ENCODE measurements at regions not wholly inside any gene's neighbourhood (a gene's known extent, or its start where the extent isn't known, plus 50 kb on each side); places are given as distances from the start of the nearest gene placed in this dataset.
"Not testable (repeated sequence)": the region's sequence is repeated elsewhere in the genome, so short reads cannot be mapped to it uniquely, and the experiment has no call there.

DNA sequence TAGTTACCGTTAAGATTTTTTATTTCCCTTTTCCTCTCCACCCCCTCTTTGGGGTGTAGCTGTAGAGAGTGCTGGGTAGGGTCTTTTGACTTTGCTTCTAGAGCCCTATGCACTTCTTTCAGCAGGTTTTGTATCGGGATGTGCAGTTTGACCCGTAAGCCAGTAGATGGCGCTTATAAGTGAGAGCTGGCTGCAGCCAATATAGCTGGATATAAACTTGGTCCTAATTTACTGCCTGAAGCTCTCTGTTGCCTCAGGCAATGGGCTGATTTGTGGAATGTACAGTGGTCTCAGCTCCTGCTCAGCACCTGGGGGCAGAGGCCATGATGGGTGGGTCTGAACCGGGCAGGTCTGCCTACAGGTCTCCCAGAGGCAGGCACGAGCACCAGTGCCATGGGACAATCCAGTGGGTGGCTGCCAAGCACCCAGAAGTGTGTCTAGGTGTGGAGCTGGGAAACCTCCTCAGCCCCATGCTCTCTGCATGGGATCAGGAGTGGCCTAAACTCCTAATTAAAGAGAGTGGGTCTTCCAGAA, 146.5 kb downstream of the SPANXN1 start:
- DNase-seq: no peak

DNA sequence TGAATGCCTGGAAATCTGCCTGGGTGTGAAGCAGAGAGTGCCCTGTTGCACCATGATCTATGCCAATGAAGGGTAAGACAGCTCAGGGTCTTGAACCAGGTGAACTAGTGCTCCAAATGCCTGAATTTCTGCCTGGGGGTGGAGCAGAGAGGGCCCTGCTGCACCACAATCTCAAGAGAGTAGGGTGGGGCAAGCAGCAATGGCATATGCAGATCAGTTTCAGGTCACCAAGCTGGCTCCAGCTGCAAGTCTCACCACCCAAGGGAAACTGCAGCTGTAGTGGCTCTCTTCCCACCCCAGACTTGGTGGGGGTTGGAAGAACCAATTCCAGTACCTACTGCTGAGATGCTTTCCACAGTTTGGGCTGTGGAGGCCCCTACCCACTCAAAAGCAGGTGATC, 147.0 kb downstream of the SPANXN1 start:
- no peak for DNase-seq

DNA sequence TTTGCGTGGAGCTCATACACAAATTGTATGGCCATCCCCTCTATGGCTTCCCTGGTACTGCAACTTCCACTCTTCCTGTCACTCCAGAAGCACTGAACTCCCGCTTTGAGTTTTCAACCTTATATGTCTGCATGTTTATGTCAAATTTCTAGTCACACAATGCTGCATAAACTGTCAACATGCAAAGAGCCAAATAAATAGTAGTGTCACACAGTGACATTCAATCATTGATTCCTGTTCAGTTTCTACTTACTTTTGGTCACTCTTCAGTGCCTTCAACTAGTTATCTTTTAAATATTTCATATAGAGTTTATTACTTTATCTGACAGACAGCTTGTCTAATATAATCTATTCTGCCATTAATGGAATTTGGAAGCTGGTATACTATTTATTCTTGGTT, 149.3 kb downstream of the SPANXN1 start:
- no peak for DNase-seq

DNA sequence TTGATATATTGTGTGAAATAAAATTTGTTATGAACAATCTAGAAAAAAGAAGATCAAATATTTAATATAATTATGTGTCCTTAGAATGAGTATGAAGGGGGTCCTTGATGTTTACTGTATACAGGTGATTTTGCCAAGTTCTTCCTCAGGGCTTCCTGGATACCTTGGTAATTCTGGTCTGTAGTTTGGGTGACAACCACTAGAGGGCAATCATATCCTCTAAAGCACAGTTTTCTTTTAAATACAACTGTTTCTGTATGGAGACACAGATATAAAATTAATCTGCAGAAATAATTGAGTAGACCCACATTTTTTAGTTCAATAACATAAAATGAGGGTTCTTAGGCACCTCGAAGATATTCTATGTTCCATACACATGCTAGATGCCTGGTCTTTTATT, 157.7 kb downstream of the SPANXN1 start:
- no peak for DNase-seq

DNA sequence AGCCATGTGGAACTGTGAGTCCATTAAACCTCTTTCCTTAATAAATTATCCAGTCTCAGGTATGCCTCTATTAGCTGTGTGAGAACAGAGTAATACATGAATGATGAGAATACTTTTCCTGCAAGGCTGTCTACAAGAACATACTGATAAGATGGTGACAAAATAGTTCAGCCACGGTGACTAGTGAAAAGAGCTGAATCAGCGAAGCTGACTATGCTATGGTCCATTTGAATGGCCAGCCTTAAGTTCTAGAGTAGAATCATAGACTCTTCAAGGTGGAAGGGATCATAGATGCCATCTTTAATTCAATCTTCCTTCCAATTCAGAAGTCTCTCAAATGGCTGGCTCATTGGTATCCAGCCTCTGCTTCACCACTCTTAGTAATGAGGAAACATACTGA, 163.3 kb downstream of the SPANXN1 start:
- no peak for DNase-seq

DNA sequence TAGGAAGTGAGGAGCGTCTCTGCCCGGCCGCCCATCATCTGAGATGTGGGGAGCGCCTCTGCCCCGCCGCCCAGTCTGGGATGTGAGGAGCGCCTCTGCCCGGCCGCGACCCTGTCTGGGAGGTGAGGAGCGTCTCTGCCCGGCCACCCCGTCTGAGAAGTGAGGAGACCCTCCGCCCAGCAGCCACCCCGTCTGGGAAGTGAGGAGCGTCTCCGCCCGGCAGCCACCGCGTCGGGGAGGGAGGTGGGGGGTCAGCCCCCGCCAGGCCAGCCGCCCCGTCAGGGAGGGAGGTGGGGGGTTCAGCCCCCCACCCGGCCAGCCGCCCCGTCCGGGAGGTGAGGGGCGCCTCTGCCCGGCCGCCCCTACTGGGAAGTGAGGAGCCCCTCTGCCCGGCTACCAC, 188.9 kb downstream of the SPANXN1 start:
- not testable (repeated sequence) for DNase-seq

DNA sequence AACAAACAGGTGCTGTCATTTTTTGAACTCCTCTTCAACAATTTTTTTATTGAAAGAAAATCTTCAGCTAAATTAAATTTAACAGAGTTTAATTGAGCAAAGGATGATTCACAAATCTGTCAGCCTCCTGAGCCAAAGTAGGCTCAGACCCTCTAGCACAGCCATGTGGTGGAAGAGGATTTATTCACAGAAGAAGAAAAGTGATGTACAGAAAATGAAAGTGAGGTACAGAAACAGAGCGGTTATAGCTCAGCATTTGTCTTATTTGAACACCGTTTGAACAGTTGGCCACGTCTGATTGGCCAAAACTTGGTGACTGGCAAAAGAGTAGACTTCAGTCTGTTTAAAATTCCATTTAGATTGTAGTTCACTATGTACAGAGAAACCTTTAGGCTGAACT, 217.3 kb downstream of the SPANXN1 start:
- no peak for DNase-seq

DNA sequence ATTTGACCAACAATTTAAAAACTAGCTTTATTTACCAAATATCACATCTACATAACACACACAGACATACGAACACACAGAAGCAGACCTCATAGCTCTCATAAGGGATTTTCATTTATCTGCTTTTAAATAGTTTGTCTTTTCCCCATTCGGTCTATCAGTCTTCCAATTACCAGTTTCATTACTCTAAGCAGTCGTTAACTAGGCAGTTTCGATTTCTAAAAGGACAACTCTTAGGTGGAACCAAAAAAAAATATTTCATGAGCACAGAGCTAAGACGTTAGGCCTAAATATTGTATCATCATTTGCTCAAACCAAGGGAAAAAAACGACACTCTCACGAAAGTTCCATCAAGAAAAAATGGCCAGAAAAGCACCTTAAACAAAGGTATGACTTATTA, 228.4 kb downstream of the SPANXN1 start:
- DNase-seq: no peak

DNA sequence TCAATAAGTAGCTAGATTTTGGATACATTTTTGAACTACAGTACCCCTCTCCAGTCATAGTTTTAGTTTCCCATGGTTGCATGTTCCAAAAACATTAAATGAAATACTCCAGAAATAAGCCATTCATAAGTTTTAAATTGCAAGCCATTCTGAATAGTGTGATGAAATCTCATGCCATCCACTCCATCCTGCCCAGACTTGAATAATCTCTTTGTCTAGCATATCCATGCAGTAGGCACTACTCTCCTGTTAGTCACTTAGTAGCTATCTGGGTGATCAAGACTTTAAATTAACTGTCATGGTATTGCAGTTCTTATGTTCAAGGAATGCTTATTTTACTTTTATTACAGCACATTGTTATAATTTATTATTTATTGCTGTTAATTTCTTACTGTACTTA, 237.4 kb downstream of the SPANXN1 start:
- DNase-seq: no peak

DNA sequence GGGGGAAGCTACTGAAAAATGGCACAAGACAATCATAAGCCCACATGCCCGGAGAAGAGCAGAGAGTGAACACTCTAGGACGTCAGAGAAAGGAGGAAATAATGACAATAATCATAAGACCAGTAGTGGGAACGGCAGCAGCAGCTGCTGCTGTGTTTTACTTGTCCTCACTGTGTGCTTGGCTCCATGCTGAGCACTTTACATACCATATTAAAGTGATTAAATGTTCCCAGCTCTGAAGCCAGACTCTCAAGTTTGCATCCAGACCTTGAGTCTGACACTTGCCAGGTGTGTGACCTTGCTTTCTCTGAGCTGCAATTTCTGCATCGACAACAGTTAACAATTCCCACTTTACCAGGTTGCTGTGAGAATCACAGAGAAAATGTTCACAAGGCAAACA, 255.4 kb downstream of the SPANXN1 start:
- no peak for DNase-seq

DNA sequence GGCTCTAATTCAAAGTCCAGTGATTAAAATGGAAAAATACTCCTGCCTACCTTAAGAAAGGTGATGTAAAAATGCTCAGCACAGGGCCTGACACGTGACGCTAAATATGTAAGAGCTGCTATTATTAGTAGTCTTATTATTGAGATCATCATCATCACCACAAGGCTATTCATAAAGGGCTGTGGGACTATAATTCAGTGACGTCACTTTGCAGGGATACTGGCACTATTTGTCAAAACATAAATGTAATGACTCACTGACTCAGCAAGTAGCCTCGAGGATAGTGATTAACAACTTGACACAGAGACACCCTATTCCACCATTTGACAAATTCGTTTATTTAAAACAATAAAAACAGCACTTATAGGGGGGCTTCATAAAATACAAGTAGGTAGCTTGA, 258.9 kb downstream of the SPANXN1 start:
- DNase-seq: no peak

DNA sequence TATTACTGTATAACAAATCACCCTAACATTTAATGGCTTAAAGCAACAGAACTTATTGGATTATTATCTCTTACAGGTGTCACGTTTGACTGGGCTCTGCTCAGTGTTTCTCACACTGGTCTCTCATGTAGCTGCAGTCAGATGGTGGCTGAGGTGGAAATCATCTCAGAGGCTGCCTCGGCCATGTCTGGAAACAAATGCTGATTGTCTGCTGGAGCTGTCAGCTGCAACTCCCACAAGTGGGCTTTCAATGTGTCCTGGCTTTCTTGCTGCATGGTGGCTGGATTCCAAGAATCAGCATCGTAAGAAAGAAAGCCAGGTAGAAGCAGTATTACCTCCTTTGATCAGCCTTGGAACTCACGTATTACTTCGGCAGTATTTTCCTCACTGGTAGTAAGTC, 277.6 kb downstream of the SPANXN1 start:
- no peak for DNase-seq

DNA sequence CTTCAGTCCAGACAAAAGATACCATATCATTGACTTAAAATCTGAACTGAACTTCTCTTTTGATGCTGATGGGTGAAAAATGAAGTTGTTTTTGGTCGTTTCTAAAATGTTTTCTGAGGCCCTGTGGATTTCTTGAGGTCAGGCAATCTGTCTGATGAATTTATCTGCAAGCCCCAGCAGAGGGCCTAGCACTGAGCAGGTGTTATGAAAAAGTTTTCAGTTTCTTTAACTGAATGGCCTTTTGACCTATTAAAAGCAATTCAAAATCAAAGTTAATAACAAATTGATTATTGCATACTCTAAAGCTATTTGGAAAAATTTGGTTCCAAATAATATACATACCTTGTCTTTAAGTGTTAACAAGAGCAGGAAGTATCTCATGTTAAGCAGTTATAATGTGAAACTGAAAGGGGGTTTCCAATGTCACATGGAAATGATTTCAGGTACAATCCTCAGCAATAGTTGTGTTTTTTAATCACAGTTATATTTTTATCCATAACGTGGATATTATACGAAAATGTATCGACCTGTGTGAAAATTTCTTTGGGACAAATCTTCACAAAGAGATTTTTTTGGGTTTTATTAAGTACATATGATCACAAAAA, 285.0 kb downstream of the SPANXN1 start:
- DNase-seq: no peak

DNA sequence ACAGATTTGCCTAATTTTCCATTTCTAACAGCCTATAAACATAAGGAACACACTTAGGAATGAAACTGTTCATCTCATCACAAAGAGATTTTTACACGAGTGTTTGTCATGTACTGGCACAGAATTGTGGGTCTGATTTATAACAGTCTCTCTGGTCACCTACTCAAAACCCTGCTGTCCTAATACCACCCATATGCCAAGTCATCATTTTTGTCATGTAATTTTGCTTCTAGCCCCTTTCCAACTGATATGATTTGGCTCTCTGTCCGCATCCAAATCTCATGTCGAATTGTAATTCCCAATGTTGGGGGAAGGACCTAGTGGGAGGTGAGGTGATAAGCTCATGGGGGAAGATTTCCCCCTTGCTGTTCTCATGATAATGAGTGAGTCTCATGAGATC, 284.1 kb upstream of the SLITRK2 start:
- no peak for DNase-seq

DNA sequence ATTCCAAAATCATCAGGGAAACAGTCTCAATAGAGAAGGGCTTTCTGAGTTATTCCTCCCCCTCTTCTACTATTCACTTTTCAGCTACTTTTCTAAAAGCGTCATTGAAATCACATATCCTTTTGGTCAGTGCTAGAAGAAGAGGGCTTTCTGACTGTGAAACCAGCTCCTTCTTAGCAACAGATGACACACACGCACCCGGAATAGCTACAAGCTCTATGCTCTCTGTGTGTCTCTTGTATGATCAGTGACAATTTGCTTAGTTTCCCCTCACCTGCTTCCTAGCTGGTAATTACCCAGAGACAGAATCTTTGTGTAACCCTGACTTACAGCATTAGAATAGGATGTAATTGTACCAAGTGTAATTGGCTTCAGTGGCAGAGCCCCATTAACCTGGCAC, 268.1 kb upstream of the SLITRK2 start:
- no peak for DNase-seq

DNA sequence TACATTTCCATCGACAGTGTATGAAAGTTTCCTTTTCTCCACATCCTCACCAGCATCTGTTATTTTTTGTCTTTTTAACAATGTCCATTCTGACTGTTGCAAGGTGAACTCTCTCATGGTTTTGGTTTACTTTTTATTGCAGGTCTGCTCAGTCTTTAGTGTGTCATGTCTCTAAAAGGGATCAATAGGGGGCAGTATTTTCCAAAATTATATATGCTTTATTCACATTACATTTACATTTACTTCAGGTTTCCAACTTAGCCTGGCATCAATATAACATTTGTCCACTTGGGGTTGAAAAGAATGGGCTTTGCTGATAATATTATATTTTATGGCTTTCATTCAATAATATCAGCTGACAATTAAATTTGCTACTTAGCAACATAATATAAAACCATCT, 265.0 kb upstream of the SLITRK2 start:
- no peak for DNase-seq

DNA sequence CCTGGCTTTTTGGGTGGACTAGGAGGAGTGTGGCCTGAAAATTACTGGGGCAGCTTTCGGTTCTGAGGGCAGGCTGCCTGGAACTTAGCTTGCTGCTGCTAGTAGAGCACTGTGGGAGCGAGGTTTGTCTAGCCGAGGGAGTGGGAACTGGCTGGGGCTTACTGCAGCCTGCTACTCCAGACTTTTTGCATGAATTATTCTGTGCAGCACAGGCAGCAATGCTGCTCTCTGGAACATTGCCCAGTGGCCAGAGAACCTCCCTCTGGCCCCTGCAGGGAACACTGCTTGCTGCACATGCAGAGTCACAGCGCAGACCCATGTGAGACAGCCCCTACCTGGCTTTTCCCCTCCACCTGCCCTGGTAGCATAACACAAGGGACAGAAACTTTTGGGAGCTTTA, 263.9 kb upstream of the SLITRK2 start:
- no peak for DNase-seq

DNA sequence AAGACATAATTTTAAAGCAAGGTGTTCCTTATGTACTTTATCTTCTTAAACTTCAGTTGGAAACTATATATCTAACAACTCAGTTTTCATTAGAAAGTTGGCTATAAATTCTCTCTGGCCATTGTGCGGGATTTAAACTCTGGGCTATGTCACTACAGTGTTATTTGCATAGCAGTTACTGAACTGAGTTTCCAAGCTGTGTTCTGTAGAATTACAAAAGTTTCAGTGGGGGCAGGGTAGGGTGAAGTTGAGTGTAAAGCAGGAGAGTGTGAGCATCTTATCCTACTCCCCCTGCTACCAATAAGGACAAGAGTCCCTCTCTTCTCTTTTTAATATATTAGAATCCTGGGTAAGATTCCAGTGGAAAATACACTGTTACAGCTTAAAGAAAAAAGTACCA, 254.5 kb upstream of the SLITRK2 start:
- no peak for DNase-seq

DNA sequence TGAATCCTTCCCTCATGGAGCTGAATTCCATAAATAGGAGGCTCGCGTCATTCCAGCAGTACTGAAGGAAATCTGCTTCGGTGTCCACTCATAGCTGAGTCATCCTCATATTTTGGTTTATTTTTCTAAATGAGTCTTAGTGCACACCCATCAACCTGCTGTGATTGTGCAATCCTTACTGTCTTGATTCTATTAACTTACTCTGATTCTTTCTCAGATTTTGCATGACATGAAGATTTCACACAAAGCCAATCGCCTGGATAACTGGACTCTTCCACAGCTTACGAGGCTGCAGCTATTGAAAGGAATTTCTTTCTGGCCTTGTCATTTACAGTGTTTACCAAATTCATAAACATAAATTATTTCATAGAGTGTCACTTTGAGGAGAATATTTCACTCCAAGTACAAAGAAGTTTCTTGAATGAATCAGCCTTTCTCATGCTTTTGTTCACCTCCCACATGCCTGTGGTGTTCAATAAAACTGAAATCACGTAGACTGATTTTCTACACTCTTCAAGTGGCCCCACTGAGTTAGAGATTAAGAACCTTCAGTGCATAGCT, 207.6 kb upstream of the SLITRK2 start:
- peak; percentile 16 for DNase-seq

DNA sequence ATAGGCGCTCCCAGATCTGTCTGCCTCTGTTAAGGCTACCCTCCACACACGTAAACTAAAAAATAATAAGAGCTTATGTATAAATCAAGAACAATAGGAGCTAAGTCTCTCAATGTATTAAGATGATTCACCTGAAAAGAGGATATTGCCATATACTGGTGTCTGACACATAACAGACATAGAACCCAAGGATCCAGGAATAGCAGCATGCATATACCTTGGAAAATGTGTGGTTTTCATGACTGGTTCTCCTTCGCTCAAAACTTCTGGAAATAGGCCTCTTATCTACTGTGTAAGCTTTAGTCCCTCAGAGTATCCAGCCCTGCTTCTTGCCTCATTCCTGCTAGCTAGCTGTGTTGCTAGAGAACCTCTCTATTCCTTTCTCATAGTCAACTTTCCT, 203.7 kb upstream of the SLITRK2 start:
- DNase-seq: peak; percentile 0

DNA sequence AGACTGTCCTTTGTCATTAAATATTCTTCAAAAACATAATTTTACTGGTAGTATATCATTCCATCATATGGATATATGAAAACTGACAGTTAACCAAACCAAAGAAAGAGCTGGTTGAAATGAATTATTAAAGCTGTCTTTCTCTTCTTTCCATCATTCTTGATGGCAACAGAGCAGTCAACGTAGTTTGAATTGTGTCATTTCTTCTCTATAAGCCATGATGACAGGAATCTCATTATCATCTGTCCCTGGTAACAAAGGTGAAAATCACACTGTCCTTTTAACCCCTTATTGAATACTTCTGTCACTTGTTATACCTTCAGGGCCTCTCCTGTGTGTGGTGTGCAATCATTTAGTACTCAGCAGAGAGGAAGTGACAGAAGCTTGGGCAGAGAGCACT, 197.0 kb upstream of the SLITRK2 start:
- DNase-seq: no peak

DNA sequence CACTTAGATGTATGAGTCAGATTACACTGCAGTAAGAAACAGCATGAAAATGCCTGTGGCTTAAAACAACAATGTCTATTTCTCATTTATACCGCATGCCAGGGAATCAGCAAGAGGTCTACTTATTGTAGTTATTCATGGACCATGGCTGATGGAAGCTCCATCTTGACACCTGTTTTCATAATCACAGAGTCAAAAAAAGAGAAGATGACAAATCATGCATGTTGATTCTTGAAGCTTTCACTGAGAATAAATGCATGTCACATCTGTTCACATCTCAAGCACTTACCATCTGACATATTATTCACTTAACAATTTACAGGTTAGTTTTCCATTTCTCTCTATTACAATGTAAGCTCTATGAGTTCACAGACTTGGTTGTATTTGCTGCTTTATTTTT, 194.2 kb upstream of the SLITRK2 start:
- DNase-seq: no peak

DNA sequence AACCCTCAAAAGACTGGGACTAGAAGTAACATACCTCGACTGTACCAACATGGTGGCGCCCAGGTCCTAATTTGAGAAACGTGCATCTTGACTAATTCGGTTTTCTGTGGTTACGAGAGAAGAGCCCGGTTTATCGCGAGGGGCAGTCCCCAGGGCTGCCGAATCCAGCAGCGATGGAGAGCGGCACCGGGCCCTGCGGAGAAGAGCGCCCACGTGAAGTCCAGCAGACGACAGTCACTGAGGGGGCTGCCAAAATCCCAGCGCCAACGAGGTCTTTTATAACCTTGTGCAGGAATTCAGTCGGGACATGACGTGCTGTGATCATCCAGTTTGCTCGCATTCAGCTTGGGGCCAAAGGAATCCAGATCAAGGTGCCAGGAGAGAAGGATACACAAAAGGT, 187.5 kb upstream of the SLITRK2 start:
- no peak for DNase-seq

DNA sequence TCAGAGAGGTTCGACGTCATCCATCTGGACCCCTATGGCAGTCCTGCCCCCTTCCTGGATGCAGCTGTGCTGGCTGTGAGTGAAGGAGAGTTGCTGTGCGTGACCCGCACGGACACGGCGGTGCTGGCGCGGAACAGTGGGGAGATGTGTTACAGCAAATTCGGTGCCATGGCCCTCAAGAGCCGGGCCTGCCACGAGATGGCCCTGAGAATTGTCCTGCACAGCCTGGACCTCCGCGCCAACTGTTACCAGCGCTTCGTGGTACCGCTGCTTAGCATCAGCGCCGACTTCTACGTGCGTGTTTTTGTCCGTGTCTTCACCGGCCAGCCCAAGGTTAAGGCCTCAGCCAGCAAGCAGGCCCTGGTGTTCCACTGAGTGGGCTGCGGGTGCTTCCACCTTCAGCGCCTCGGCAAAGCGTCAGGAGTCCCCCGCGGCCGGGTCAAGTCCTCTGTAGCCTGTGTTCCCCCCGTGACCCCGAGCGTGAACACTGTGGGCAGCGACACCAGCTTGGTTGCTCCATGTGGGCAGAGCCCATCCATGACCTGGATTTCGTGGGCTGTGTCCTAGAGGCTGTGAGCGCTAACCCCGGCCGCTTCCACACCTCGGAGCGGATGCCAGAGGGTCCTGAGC, 186.7 kb upstream of the SLITRK2 start:
- no peak for DNase-seq

DNA sequence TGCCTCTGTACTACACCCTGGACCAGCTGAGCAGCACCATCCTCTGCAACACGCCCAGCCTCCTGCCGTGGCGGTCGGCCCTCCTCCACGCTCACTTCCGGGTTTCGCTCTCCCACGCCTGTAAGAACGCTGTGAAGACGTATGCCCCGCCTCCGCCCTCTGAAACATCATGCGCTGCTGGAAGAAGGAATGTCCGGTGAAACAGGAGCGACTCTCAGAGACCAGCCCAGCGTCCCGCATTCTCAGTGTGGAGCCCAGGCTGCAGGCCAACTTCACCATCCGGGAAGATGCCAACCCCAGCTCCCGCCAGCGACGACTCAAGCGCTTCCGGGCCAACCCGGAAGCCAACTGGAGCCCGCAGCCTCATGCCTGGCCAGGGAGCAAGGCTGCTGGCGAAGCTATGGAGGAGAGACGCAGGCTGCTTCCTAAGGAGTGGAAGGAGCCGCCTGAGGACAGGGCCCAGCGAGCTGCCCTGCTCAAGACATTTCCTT, 186.1 kb upstream of the SLITRK2 start:
- no peak for DNase-seq
